DND-41 (cell line): ENCODE measurements at regions not wholly inside any gene's neighbourhood (a gene's known extent, or its start where the extent isn't known, plus 50 kb on each side); places are given as distances from the start of the nearest gene placed in this dataset.

ENCODE experiments used
- ATAC-seq: fragments of 200-7000 bp; cut with Tn5 transposase; 3 replicates; pipeline ENCODE4 v1.9.1; 2021; ENCODE audit warnings: low read depth; ENCODE audit not compliant: insufficient read depth
- DNase-seq: peaks from one replicate; pipeline ENCODE4 v3.0.0-alpha.2; 2020
- H2AFZ ChIP-seq: 2 replicates; pipeline ENCODE4 v1.6.0; 2012; ENCODE audit warnings: low read depth, low read length
- H3K27ac ChIP-seq: 2 replicates; pipeline ENCODE4 v1.5.1; 2012; ENCODE audit warnings: low read length, inconsistent platforms
- H3K27me3 ChIP-seq: fragments of 200-600 bp; sonication (generic); 2 replicates; pipeline ENCODE4 v1.6.0; 2012; ENCODE audit warnings: low read length, mild to moderate bottlenecking, inconsistent platforms; ENCODE audit not compliant: insufficient read depth, poor library complexity
- H3K36me3 ChIP-seq: 2 replicates; pipeline ENCODE4 v1.5.1; 2012; ENCODE audit warnings: low read length, inconsistent platforms; ENCODE audit not compliant: insufficient read depth
- H3K4me1 ChIP-seq: 2 replicates; pipeline ENCODE4 v1.5.1; 2012; ENCODE audit warnings: mild to moderate bottlenecking, low read length; ENCODE audit not compliant: insufficient read depth
- H3K4me2 ChIP-seq: 2 replicates; pipeline ENCODE4 v1.6.0; 2012; ENCODE audit warnings: mild to moderate bottlenecking, moderate library complexity, low read length, inconsistent platforms; ENCODE audit not compliant: insufficient read depth
- H3K4me3 ChIP-seq, 2 experiments: fragments of 200-600 bp in 1 of 2; shearing (Covaris generic) in 1 of 2; 2 replicates each; pipeline ENCODE4 v1.5.1; 2012 to 2016; ENCODE audit warnings: inconsistent platforms in 2 of 2, low read length in 2 of 2, mild to moderate bottlenecking in 2 of 2, low read depth in 1 of 2, moderate library complexity in 1 of 2
- H3K79me2 ChIP-seq: 2 replicates; pipeline ENCODE4 v1.6.0; 2012; ENCODE audit warnings: low read length, inconsistent platforms; ENCODE audit not compliant: insufficient read depth
- H3K9ac ChIP-seq: 2 replicates; pipeline ENCODE4 v1.6.0; 2012; ENCODE audit warnings: low read depth, mild to moderate bottlenecking, inconsistent platforms, low read length, moderate library complexity
- H3K9me3 ChIP-seq: 2 replicates; pipeline ENCODE4 v1.5.1; 2012; ENCODE audit warnings: low read length, moderate library complexity, mild to moderate bottlenecking, inconsistent platforms; ENCODE audit not compliant: insufficient read depth, severe bottlenecking
- H4K20me1 ChIP-seq: 2 replicates; pipeline ENCODE4 v1.6.0; 2012; ENCODE audit warnings: low read length; ENCODE audit not compliant: insufficient read depth
- EZH2 ChIP-seq: IDR thresholded peaks from 3 replicates; pipeline ENCODE4 v1.6.1; 2012; ENCODE audit warnings: borderline replicate concordance, low read depth, mild to moderate bottlenecking, moderate library complexity, low read length, inconsistent platforms; ENCODE audit not compliant: severe bottlenecking
- TF ChIP-seq, protein P1 (sequence below): IDR thresholded peaks from 2 replicates; pipeline ENCODE4 v1.5.1; 2012; ENCODE audit warnings: borderline replicate concordance, low read length, moderate library complexity, mild to moderate bottlenecking; ENCODE audit not compliant: poor library complexity, severe bottlenecking; ENCODE audit errors: extremely low read depth

DNA sequence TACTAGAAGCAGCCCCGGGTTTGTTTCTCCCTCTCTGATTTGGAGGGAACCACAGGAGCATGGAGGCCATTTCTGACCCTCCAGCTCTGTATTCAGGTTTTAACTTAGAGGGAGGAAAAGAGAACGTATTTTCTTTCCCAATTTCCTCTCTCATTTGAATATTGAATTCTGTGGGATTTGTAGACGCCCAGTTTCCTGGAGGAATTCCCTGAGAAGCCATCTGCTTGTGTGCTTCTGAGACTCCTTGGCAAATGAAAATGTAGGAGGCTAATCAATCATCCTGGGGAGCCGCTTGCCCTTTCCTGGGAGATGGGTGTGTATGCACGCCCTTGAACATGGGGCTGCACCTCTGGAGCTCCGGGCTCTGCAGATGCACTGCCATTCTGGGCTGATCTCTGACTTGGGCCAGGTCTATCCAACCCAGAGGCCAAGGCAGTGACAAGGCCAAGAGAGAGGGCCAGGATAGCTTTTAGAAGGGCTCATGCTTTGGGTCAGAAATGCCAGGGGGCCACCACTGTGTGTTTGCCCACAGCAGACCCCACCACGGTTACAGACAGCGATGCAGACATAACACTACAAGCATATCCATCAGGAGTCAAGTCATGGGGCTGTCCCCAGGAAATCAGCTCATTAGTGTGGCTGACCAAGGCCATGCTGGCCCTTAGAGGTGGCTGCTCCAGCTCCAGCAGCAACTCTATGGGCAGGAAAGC is 174.5 kb downstream of the C5orf15 start:
- ATAC-seq (no peak), DNase-seq (no peak)
- TF ChIP-seq, protein P1, sequence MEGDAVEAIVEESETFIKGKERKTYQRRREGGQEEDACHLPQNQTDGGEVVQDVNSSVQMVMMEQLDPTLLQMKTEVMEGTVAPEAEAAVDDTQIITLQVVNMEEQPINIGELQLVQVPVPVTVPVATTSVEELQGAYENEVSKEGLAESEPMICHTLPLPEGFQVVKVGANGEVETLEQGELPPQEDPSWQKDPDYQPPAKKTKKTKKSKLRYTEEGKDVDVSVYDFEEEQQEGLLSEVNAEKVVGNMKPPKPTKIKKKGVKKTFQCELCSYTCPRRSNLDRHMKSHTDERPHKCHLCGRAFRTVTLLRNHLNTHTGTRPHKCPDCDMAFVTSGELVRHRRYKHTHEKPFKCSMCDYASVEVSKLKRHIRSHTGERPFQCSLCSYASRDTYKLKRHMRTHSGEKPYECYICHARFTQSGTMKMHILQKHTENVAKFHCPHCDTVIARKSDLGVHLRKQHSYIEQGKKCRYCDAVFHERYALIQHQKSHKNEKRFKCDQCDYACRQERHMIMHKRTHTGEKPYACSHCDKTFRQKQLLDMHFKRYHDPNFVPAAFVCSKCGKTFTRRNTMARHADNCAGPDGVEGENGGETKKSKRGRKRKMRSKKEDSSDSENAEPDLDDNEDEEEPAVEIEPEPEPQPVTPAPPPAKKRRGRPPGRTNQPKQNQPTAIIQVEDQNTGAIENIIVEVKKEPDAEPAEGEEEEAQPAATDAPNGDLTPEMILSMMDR = no peak
- no peak for TF ChIP-seq EZH2
- H3K27ac ChIP-seq = no peak overlapping the region
- no peak overlapping the region for H3K9ac ChIP-seq
- H3K79me2 ChIP-seq = no peaks in the 10 kb centered on the region
- H2AFZ ChIP-seq = no peak overlapping the region
- H3K4me1 ChIP-seq = no peaks in the 10 kb centered on the region
- H3K36me3 ChIP-seq = no peaks in the 10 kb centered on the region
- H3K27me3 ChIP-seq = peaks cover 44% of the 10 kb centered on the region
- H3K4me3 ChIP-seq = no peak overlapping the region
- no peaks in the 10 kb centered on the region for H3K9me3 ChIP-seq
- H3K4me2 ChIP-seq = no peak overlapping the region
- H4K20me1 ChIP-seq = no peaks in the 10 kb centered on the region

DNA sequence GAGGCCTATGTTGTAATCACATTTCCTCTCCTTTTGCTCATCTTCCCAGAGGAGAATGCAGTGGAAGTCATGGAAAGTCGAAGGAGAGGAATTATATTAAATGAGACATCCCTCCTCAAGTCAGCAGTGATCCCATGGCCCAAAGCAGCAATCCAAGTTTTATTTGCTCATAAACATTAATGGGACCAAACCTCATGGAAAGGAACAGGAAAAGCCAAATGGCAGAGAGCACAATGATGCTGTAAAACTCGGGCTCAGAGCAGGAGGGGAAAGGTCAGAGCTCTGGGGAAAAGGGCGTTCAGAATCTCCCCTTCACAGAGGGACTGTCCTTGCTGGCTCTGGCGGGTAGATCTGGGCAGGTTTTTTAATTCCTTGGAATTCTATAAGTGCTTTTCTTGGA is 175.8 kb downstream of the C5orf15 start:
- H3K9me3 ChIP-seq = no peaks in the 10 kb centered on the region
- no peak overlapping the region for H3K9ac ChIP-seq
- no peak overlapping the region for H3K4me2 ChIP-seq
- no peaks in the 10 kb centered on the region for H3K79me2 ChIP-seq
- no peaks in the 10 kb centered on the region for H4K20me1 ChIP-seq
- DNase-seq = no peak
- no peak for TF ChIP-seq EZH2
- TF ChIP-seq, protein P1 = no peak
- no peak overlapping the region for H3K27ac ChIP-seq
- no peaks in the 10 kb centered on the region for H3K36me3 ChIP-seq
- H3K27me3 ChIP-seq = peaks cover 41% of the 10 kb centered on the region
- no peaks in the 10 kb centered on the region for H3K4me1 ChIP-seq
- H3K4me3 ChIP-seq = no peak overlapping the region
- ATAC-seq = no peak
- no peak overlapping the region for H2AFZ ChIP-seq

DNA sequence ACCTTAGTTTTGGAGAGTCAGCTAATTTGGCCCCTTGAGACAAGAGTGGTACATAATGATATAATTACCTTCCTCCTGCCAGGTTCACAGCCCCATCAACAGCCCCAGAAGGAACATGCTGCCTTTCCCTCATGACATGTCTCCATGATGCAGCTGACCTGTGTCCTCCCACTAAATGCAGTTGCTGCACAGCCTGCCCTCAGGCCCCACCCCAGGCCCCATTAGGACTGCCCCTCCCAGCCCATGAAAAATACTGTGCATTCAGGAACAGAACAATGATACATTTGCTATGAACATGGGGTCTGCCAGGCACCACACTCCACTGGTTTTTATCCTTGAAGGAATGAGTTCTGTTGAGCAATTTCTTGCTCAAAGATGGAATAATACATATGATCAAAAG is 176.4 kb downstream of the C5orf15 start:
- no peak for TF ChIP-seq EZH2
- TF ChIP-seq, protein P1 = no peak
- H3K4me1 ChIP-seq = no peaks in the 10 kb centered on the region
- no peak for DNase-seq
- H3K4me2 ChIP-seq = no peak overlapping the region
- H2AFZ ChIP-seq = no peak overlapping the region
- no peak overlapping the region for H3K27ac ChIP-seq
- H3K9ac ChIP-seq = no peak overlapping the region
- no peaks in the 10 kb centered on the region for H4K20me1 ChIP-seq
- no peaks in the 10 kb centered on the region for H3K36me3 ChIP-seq
- peaks cover 40% of the 10 kb centered on the region for H3K27me3 ChIP-seq
- H3K4me3 ChIP-seq = no peak overlapping the region
- no peaks in the 10 kb centered on the region for H3K79me2 ChIP-seq
- no peak for ATAC-seq
- no peaks in the 10 kb centered on the region for H3K9me3 ChIP-seq
